H1 (cell line): ENCODE measurements at regions not wholly inside any gene's neighbourhood (a gene's known extent, or its start where the extent isn't known, plus 50 kb on each side); places are given as distances from the start of the nearest gene placed in this dataset.

Experiments used
- SUZ12 ChIP-seq: fragments of 200-600 bp; sonication (generic); IDR thresholded peaks from 2 replicates; pipeline ENCODE4 v1.6.1; 2012; ENCODE audit warnings: mild to moderate bottlenecking, inconsistent platforms, low read length, moderate library complexity, mixed read lengths
- TF ChIP-seq, protein P1 (sequence below): fragments of 300-600 bp; sonication (generic); IDR thresholded peaks from 2 replicates; pipeline ENCODE4 v1.7.1; 2012; ENCODE audit warnings: low read length, moderate library complexity, mild to moderate bottlenecking, inconsistent platforms; ENCODE audit not compliant: insufficient replicate concordance

DNA sequence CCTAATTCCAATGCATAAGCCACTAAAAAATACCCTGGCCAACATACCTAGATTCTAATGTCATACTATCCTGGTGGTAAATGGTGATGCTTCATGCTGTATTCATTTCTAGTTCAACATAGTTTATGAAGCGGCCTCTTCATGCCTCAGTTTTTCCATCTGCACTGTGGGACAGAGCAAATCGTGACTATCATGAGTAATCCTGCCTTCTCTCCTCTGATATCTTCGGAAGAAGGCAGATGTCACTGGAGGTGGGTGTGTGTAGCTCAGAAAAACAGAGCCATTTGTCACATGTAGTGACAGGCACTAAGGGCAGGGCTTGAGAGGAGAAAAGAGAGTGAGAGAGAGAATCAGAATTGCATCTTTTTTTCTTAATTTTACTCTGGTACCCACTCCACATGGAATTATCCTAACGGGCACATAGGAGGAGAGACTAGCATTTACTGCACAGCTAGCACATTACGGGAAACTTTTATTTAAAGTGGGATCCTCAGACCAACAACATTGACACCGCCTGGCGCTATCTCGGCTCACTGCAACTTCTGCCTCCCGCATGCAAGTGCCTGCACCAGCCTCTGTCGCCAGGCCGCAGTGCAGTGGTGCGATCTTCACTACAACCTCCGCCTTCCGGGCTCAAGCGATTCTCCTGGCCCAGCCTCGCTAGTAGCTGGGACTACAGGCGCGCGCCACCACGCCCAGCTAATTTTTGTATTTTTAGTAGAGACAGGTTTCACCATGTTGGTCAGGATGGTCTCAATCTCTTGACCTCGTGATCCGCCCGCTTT, 78.4 kb upstream of the KCNA3 start (continued):
- TF ChIP-seq, protein P1, sequence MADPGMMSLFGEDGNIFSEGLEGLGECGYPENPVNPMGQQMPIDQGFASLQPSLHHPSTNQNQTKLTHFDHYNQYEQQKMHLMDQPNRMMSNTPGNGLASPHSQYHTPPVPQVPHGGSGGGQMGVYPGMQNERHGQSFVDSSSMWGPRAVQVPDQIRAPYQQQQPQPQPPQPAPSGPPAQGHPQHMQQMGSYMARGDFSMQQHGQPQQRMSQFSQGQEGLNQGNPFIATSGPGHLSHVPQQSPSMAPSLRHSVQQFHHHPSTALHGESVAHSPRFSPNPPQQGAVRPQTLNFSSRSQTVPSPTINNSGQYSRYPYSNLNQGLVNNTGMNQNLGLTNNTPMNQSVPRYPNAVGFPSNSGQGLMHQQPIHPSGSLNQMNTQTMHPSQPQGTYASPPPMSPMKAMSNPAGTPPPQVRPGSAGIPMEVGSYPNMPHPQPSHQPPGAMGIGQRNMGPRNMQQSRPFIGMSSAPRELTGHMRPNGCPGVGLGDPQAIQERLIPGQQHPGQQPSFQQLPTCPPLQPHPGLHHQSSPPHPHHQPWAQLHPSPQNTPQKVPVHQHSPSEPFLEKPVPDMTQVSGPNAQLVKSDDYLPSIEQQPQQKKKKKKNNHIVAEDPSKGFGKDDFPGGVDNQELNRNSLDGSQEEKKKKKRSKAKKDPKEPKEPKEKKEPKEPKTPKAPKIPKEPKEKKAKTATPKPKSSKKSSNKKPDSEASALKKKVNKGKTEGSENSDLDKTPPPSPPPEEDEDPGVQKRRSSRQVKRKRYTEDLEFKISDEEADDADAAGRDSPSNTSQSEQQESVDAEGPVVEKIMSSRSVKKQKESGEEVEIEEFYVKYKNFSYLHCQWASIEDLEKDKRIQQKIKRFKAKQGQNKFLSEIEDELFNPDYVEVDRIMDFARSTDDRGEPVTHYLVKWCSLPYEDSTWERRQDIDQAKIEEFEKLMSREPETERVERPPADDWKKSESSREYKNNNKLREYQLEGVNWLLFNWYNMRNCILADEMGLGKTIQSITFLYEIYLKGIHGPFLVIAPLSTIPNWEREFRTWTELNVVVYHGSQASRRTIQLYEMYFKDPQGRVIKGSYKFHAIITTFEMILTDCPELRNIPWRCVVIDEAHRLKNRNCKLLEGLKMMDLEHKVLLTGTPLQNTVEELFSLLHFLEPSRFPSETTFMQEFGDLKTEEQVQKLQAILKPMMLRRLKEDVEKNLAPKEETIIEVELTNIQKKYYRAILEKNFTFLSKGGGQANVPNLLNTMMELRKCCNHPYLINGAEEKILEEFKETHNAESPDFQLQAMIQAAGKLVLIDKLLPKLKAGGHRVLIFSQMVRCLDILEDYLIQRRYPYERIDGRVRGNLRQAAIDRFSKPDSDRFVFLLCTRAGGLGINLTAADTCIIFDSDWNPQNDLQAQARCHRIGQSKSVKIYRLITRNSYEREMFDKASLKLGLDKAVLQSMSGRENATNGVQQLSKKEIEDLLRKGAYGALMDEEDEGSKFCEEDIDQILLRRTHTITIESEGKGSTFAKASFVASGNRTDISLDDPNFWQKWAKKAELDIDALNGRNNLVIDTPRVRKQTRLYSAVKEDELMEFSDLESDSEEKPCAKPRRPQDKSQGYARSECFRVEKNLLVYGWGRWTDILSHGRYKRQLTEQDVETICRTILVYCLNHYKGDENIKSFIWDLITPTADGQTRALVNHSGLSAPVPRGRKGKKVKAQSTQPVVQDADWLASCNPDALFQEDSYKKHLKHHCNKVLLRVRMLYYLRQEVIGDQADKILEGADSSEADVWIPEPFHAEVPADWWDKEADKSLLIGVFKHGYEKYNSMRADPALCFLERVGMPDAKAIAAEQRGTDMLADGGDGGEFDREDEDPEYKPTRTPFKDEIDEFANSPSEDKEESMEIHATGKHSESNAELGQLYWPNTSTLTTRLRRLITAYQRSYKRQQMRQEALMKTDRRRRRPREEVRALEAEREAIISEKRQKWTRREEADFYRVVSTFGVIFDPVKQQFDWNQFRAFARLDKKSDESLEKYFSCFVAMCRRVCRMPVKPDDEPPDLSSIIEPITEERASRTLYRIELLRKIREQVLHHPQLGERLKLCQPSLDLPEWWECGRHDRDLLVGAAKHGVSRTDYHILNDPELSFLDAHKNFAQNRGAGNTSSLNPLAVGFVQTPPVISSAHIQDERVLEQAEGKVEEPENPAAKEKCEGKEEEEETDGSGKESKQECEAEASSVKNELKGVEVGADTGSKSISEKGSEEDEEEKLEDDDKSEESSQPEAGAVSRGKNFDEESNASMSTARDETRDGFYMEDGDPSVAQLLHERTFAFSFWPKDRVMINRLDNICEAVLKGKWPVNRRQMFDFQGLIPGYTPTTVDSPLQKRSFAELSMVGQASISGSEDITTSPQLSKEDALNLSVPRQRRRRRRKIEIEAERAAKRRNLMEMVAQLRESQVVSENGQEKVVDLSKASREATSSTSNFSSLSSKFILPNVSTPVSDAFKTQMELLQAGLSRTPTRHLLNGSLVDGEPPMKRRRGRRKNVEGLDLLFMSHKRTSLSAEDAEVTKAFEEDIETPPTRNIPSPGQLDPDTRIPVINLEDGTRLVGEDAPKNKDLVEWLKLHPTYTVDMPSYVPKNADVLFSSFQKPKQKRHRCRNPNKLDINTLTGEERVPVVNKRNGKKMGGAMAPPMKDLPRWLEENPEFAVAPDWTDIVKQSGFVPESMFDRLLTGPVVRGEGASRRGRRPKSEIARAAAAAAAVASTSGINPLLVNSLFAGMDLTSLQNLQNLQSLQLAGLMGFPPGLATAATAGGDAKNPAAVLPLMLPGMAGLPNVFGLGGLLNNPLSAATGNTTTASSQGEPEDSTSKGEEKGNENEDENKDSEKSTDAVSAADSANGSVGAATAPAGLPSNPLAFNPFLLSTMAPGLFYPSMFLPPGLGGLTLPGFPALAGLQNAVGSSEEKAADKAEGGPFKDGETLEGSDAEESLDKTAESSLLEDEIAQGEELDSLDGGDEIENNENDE, result no peak
- no peak for TF ChIP-seq SUZ12
